Body of pancreas (tissue), 4 donors: ENCODE measurements at regions not wholly inside any gene's neighbourhood (a gene's known extent, or its start where the extent isn't known, plus 50 kb on each side); places are given as distances from the start of the nearest gene placed in this dataset.

ENCODE experiments used
- ATAC-seq: fragments of 150-250 bp; one replicate; pipeline ENCODE4 v1.9.1; 2016
- DNase-seq, 4 donors: peaks; one replicate each; pipeline ENCODE4 v3.0.0-alpha.2; 2019
- H3K27ac ChIP-seq, 4 donors: fragments of 200-600 bp; sonication (generic); 1 replicate in 3 of 4; 2 replicates in 1 of 4; pipeline versions ENCODE4 v1.5.1 to v1.6.1; 2016 to 2019; ENCODE audit warnings: mild to moderate bottlenecking in 1 of 4, mixed read lengths in 1 of 4, moderate library complexity in 1 of 4
- H3K27me3 ChIP-seq, 2 donors: fragments of 200-600 bp; sonication (generic); one replicate each; pipeline ENCODE4 v1.6.0; 2016; ENCODE audit warnings: mild to moderate bottlenecking in 1 of 2
- H3K36me3 ChIP-seq, 2 donors: fragments of 200-600 bp; sonication (generic); replicated peaks in 1 of 2; 2 replicates each; pipeline ENCODE4 v1.5.1; 2016; ENCODE audit warnings: low read depth in 2 of 2; ENCODE audit not compliant: insufficient read depth in 1 of 2
- H3K4me1 ChIP-seq: fragments of 200-600 bp; sonication (generic); one replicate; pipeline ENCODE4 v1.6.0; 2016
- H3K4me3 ChIP-seq, 2 donors: fragments of 200-600 bp; sonication (generic); 1 replicate in 1 of 2; 2 replicates in 1 of 2; pipeline ENCODE4 v1.5.1; 2016 to 2019
- H3K9me3 ChIP-seq, 3 donors: fragments of 200-600 bp; sonication (generic); 1 replicate in 2 of 3; 2 replicates in 1 of 3; pipeline ENCODE4 v1.5.1; 2016
- POLR2A ChIP-seq, 3 donors: fragments of 450-650 bp; IDR thresholded peaks; one replicate each; pipeline ENCODE4 v1.6.1; 2016; ENCODE audit warnings: antibody characterized with exemption in 3 of 3, mild to moderate bottlenecking in 2 of 3
- WGBS, 2 donors: methylation state at CpG; one replicate each; pipeline ENCODE4 v1.1.5; 2017; 5-methylcytosine and 5-hydroxymethylcytosine counted together
- intact Hi-C: fragments of 100-400 bp; cut with DNase I; formaldehyde crosslinking; loops from one replicate; pipeline ENCODE4 v1.15.1; 2023
- TF ChIP-seq, protein P1 (sequence below), 7 experiments: fragments of 450-650 bp in 4 of 7; fragments of 200-600 bp in 3 of 7; sonication (generic) in 3 of 7; IDR thresholded peaks; one replicate each; pipeline ENCODE4 v1.5.1; 2016 to 2019; ENCODE audit warnings: antibody characterized with exemption in 7 of 7

GRCh38 chr3:8371960-8372463 lies 129.6 kb upstream of the LMCD1 start:
- no peaks in the 10 kb centered on the region for H3K9me3 ChIP-seq
- no peaks in the 10 kb centered on the region for H3K4me1 ChIP-seq
- no peaks in the 10 kb centered on the region for H3K27me3 ChIP-seq
- TF ChIP-seq POLR2A (IDR thresholded peaks at IDR 0.05), result no peak
- TF ChIP-seq, protein P1, sequence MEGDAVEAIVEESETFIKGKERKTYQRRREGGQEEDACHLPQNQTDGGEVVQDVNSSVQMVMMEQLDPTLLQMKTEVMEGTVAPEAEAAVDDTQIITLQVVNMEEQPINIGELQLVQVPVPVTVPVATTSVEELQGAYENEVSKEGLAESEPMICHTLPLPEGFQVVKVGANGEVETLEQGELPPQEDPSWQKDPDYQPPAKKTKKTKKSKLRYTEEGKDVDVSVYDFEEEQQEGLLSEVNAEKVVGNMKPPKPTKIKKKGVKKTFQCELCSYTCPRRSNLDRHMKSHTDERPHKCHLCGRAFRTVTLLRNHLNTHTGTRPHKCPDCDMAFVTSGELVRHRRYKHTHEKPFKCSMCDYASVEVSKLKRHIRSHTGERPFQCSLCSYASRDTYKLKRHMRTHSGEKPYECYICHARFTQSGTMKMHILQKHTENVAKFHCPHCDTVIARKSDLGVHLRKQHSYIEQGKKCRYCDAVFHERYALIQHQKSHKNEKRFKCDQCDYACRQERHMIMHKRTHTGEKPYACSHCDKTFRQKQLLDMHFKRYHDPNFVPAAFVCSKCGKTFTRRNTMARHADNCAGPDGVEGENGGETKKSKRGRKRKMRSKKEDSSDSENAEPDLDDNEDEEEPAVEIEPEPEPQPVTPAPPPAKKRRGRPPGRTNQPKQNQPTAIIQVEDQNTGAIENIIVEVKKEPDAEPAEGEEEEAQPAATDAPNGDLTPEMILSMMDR (IDR thresholded peaks at IDR 0.05), result no peak
- no peak overlapping the region for H3K4me3 ChIP-seq
- intact Hi-C loops, result no loop called here
- H3K36me3 ChIP-seq, result no peaks in the 10 kb centered on the region
- 31 to 54% methylated on average over 6 to 7 of the region's 7 CpGs for WGBS, 2 donors
- ATAC-seq, result no peak
- no peak overlapping the region for H3K27ac ChIP-seq
- DNase-seq, result no peak

- no peaks in the 10 kb centered on the region for H3K9me3 ChIP-seq
- H3K4me3 ChIP-seq, result no peak overlapping the region
- no peak for ATAC-seq
- no peaks in the 10 kb centered on the region for H3K27me3 ChIP-seq
- no peak for DNase-seq
- H3K27ac ChIP-seq, result no peak overlapping the region
- no peak for TF ChIP-seq POLR2A (IDR thresholded peaks at IDR 0.05)
- TF ChIP-seq, protein P1 (IDR thresholded peaks at IDR 0.05), result no peak
- WGBS, 2 donors, result 72 to 74% methylated on average over 5 of the region's 5 CpGs
- no peaks in the 10 kb centered on the region for H3K4me1 ChIP-seq
- intact Hi-C loops, result no loop called here
- no peaks in the 10 kb centered on the region for H3K36me3 ChIP-seq
These were observed 120.5 kb upstream of the LMCD1 start for GRCh38 chr3:8380904-8381704.

DNA sequence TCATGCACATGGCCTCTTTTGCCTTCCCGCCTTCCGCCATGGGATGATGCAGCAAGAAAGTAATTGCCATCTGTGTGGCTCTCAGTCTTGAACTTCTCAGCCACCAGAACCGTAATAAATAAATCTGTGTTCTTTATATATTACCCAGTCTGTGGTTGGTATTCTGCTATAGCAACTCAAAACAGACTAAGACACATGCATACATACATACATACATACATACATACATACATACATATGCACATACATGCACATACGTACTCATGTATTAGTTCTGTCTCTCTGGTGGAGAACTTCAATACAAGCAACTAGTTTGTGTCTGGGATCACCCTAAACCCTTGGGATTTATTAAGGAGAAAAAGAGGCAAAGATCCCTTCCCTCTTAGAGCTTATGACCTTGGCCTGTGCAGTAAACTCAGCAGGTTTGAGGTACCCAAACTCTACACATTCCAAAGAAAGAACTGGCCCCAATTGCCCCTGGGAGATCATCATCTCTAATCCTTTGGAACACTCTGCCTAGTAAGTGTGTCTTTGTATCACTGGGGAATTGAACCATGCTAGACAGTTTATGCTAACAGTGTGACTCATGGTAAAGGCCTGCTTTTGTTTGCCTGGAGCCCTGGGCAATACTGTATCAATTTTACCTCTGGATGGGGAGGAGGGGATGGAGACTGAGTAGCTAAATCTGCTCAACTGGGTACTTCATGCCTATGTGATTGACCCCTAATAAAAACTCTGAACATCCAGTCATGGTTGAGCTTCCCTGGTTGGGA lies 115.6 kb upstream of the LMCD1 start:
- no peak for DNase-seq
- no peak overlapping the region for H3K4me3 ChIP-seq
- no peak for TF ChIP-seq POLR2A (IDR thresholded peaks at IDR 0.05)
- TF ChIP-seq, protein P1 (IDR thresholded peaks at IDR 0.05), result no peak
- WGBS, 2 donors, result 86 to 95% methylated on average over 4 of the region's 4 CpGs
- no peak overlapping the region for H3K27ac ChIP-seq
- no peaks in the 10 kb centered on the region for H3K9me3 ChIP-seq
- ATAC-seq, result no peak
- intact Hi-C loops, result no loop called here
- H3K27me3 ChIP-seq, result no peaks in the 10 kb centered on the region
- no peaks in the 10 kb centered on the region for H3K4me1 ChIP-seq
- no peaks in the 10 kb centered on the region for H3K36me3 ChIP-seq

DNA sequence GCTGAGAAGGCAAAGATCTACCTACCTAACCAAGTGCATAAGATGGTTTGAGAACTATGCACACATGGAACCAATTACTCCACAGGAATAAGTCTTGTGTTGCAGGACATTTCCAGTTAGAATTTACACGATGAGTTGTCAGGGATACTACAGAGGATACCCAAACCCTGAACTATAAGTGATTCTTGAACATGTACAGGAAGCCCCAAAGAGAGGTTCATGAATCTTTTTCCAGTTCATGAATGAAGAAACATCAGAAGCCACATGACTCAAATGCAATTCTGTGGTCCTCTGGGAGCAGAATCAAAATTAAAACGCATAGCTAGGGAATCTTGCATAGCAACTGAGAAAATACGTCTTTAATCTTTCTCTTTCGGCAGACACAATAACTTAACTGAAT lies 114.1 kb upstream of the LMCD1 start:
- Histone ChIP-seq H3K27ac (no peak overlapping the region), H3K4me3 (no peak overlapping the region), H3K27me3 (no peaks in the 10 kb centered on the region), H3K4me1 (no peaks in the 10 kb centered on the region), H3K36me3 (no peaks in the 10 kb centered on the region), H3K9me3 (no peaks in the 10 kb centered on the region)
- TF ChIP-seq POLR2A (IDR thresholded peaks at IDR 0.05), result no peak
- TF ChIP-seq, protein P1 (IDR thresholded peaks at IDR 0.05), result no peak
- intact Hi-C loops, result no loop called here
- WGBS, 2 donors, result 39 to 67% methylated on average over 4 of the region's 4 CpGs
- DNase-seq (no peak), ATAC-seq (no peak)
